ENCODE measurements at regions not wholly inside any gene's neighbourhood (a gene's known extent, or its start where the extent isn't known, plus 50 kb on each side); places are given as distances from the start of the nearest gene placed in this dataset.

- no peak for DNase-seq (ENCODE audit: low spot score)
- Histone ChIP-seq H3K27ac (no peak overlapping the region), H3K36me3 (no peaks in the 10 kb centered on the region), H3K4me3 (no peak overlapping the region), H3K27me3 (replicated peaks; ENCODE audit: insufficient read depth) (no peaks in the 10 kb centered on the region), H3K4me1 (replicated peaks) (no peaks in the 10 kb centered on the region), H3K9me3 (no peaks in the 10 kb centered on the region)
- no peak for TF ChIP-seq POLR2AphosphoS5 (IDR thresholded peaks at IDR 0.05)
- TF ChIP-seq POLR2A (IDR thresholded peaks at IDR 0.05): no peak
- no peak for TF ChIP-seq CTCF (IDR thresholded peaks at IDR 0.05)
- intact Hi-C loops (cut with DNase I): no loop called here
- WGBS: 64% methylated on average over 3 of the region's 3 CpGs
Measured at GRCh38 chr2:204333861-204334260, 211.4 kb upstream of the PARD3B start.

- no peak overlapping the region for H3K4me3 ChIP-seq
- H3K9me3 ChIP-seq: no peaks in the 10 kb centered on the region
- H3K4me1 ChIP-seq (replicated peaks): no peaks in the 10 kb centered on the region
- intact Hi-C loops (cut with DNase I): no loop called here
- 83% methylated on average over 2 of the region's 2 CpGs for WGBS
- TF ChIP-seq CTCF (IDR thresholded peaks at IDR 0.05): no peak
- TF ChIP-seq POLR2A (IDR thresholded peaks at IDR 0.05): no peak
- no peak for TF ChIP-seq POLR2AphosphoS5 (IDR thresholded peaks at IDR 0.05)
- H3K27ac ChIP-seq: no peak overlapping the region
- no peak for DNase-seq (ENCODE audit: low spot score)
- no peaks in the 10 kb centered on the region for H3K27me3 ChIP-seq (replicated peaks; ENCODE audit: insufficient read depth)
- H3K36me3 ChIP-seq: no peaks in the 10 kb centered on the region
Measured at GRCh38 chr2:204335451-204336058, 209.7 kb upstream of the PARD3B start.

- no peaks in the 10 kb centered on the region for H3K27me3 ChIP-seq (replicated peaks; ENCODE audit: insufficient read depth)
- TF ChIP-seq POLR2A (IDR thresholded peaks at IDR 0.05): no peak
- TF ChIP-seq CTCF (IDR thresholded peaks at IDR 0.05): no peak
- no peak for TF ChIP-seq POLR2AphosphoS5 (IDR thresholded peaks at IDR 0.05)
- no peak for DNase-seq (ENCODE audit: low spot score)
- no peaks in the 10 kb centered on the region for H3K9me3 ChIP-seq
- H3K4me3 ChIP-seq: no peak overlapping the region
- H3K36me3 ChIP-seq: no peaks in the 10 kb centered on the region
- H3K27ac ChIP-seq: no peak overlapping the region
- H3K4me1 ChIP-seq (replicated peaks): no peaks in the 10 kb centered on the region
- 45% methylated on average over 3 of the region's 3 CpGs for WGBS
- intact Hi-C loops (cut with DNase I): no loop called here
Measured at GRCh38 chr2:204336153-204336744, 209.0 kb upstream of the PARD3B start.

GRCh38 chr2:204337638-204338037 is 207.6 kb upstream of the PARD3B start:
- intact Hi-C loops (cut with DNase I): no loop called here
- TF ChIP-seq POLR2A (IDR thresholded peaks at IDR 0.05): no peak
- DNase-seq (ENCODE audit: low spot score): no peak
- Histone ChIP-seq H3K36me3 (no peaks in the 10 kb centered on the region), H3K9me3 (no peaks in the 10 kb centered on the region), H3K4me3 (no peak overlapping the region), H3K27ac (no peak overlapping the region), H3K4me1 (replicated peaks) (no peaks in the 10 kb centered on the region), H3K27me3 (replicated peaks; ENCODE audit: insufficient read depth) (no peaks in the 10 kb centered on the region)
- 84% methylated on average over 1 of the region's 1 CpG for WGBS

- Histone ChIP-seq H3K4me3 (no peak overlapping the region), H3K36me3 (no peaks in the 10 kb centered on the region), H3K4me1 (replicated peaks) (no peaks in the 10 kb centered on the region), H3K9me3 (no peaks in the 10 kb centered on the region), H3K27me3 (replicated peaks; ENCODE audit: insufficient read depth) (no peaks in the 10 kb centered on the region), H3K27ac (no peak overlapping the region)
- no peak for DNase-seq (ENCODE audit: low spot score)
- TF ChIP-seq CTCF (IDR thresholded peaks at IDR 0.05) (no peak), POLR2A (IDR thresholded peaks at IDR 0.05) (no peak), POLR2AphosphoS5 (IDR thresholded peaks at IDR 0.05) (no peak)
- intact Hi-C loops (cut with DNase I): no loop called here
- 84% methylated on average over 3 of the region's 3 CpGs for WGBS
Measured at GRCh38 chr2:204339212-204339715, 206.0 kb upstream of the PARD3B start.

All from prostate gland (tissue), 2 donors.